HUDEP-2 (cell line): ENCODE measurements at regions not wholly inside any gene's neighbourhood (a gene's known extent, or its start where the extent isn't known, plus 50 kb on each side); places are given as distances from the start of the nearest gene placed in this dataset.
A peak's percentile ranks its signal among the peaks of the same experiment; 100 is the strongest.
"Not testable (repeated sequence)": the region's sequence is repeated elsewhere in the genome, so short reads cannot be mapped to it uniquely, and the experiment has no call there.

Experiments
- DNase-seq, 76 experiments: peaks; one replicate each; lab custom pipeline; 2025; ENCODE audit not compliant: unreplicated experiment in 76 of 76; lab: John Stamatoyannopoulos, UW

DNA sequence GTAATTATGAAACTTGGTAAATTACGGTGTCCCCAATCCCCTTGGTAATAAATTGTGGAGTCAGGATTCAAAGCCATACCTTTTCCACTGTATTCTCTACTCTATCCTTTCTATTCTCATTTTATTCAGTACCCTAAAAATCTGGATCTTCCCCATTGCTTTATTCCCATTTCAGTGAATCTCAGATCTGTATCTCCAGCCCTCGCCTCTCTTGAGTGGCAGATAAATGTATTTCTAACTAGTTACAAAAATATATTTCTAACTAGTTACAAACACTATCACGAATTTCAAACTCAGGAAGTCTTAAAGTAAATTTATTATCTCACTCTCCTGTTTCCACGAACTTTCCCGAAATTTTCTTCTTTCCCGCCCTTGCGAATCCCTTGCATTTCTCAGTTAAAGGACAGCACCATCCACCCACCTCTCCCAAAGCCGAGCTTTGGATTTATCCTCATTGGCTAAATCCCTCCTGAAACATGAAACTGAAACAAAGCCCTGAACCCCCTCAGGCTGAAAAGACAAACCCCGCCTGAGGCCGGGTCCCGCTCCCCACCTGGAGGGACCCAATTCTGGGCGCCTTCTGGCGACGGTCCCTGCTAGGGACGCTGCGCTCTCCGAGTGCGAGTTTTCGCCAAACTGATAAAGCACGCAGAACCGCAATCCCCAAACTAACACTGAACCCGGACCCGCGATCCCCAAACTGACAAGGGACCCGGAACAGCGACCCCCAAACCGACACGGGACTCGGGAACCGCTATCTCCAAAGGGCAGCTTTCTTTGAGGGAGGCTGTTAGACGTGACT, 164.3 kb upstream of the PABPC3 start:
- DNase-seq: no peak

DNA sequence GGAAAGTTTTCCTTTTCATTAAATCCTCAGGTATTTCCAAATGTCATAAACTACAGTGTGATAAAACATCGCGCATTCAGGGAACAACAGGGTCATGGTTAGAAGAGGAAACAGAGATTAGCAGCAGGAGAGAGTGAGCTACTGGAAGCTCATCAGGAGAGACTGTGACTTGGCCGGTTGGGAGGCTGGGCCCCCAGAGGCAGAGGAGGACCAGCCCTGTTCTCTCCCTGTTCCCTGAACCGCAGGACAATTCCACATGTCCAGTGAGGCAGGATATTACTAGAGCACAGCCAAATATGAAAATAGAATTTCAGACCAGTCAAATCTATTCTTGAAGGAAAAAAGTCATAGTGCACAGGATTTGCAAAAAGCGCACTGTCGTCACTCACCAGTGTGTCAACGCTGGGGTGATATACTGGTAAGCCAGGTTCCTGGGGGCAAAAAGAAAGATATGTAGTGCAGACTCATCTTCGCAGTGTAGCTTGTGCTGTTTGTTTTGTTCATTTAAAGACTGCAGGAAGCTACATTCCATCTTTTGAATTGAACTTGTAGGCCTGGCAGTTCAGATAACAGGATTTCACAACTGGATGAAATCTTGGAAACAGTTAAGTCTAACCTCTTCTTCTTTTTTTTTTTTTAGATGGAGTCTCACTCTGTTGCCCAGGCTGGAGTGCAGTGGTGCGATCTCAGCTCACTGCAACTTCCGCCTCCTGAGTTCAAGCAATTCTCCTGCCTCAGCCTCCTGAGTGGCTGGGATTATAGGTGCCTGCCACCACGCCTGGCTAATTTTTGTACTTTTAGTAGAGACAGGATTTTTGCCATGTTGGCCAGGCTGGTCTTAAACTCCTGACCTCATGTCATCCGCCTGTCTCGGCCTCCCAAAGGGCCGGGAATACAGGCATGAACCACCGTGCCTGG, 162.6 kb upstream of the PABPC3 start:
- not testable (repeated sequence) for DNase-seq

DNA sequence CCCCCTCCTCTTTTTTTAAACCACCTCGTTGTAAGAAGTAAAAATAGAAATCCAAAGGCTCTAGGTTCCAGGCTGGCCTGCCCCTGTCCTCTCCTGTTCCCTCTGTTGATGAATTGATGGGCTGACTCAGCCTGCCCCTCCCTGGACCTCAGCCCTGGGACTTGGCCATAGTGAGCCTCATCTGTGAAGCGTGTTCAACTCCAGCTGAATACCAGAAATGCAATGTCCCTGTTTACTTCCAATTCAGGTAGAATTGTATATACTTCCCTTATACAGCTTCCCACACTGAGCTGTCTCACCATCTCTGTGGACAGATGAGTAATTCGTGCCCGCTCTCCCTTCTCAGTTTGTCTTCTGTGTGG, 161.9 kb upstream of the PABPC3 start:
- DNase-seq: not testable (repeated sequence)

DNA sequence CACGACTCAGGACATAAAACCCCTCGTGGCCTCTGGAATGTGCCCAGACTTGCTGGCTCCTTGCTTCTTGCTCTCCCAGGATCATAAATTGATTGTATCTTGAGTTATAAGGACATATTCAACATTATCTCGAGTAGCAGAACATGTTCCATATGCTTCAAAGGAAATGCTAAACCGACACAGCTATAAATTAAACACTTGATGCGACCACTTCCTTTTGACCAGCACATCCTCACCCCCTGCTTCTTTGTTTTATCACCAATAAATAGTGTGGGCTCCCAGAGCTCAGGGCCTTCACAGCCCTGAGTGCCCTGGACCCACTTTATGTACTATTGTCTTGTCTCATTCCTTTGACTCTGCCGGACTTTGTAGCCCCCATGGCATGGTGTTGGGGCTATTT, 157.0 kb upstream of the PABPC3 start:
- no peak for DNase-seq

DNA sequence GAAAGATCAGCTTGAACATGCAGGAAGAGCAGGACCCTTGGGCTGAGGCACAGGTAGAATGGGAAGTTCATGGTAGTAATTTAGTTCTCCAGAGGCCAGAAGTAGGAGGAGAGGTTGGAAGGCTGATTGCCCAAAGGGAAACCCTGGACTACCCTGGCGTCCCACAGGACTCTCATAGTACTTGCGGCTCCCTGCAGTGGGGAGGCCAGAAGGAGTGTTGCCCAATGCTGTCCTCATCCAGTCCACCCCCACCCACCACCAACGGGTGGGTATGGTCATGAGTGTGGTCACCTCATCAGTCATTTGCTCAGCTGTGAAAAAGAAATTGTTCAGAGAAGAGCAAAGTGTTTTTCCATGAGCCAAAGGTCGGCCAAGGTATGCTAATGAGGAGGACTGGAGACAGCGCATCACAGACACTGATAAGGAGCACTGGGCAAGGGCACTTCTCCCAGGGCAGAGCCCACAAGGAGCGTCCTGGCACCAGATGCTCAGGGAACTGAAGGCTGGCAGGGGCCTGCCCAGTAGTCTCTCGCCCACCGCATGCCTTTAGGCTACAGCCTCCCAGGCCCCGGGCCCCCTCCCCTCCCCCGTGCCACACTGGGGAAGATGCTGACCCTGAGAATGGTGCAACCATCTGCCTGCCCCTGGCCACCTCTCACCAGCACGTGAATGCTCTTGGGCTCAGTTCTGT, 154.8 kb upstream of the PABPC3 start:
- DNase-seq: not testable (repeated sequence)

- DNase-seq: no peak
These were observed 152.8 kb upstream of the PABPC3 start for GRCh38 chr13:24943136-24943535.

DNA sequence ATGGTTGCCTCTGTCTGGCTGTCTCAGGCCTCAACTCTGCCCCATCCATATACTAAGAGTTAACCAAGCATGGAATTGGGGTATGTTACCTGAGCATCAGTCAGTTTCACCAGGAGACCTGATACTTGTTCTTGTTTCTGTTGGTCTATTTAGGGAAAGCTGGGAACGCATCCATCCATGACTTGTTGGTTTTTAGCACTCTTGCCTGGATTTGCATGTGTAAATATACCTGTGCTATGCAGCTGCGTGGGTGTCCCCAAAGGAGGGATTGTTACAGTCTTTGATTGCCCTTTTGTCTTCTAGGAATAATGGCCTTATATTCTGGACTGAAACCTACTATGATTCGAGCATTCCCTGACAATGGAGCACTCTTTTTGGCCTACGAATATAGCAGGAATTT, 151.9 kb upstream of the PABPC3 start:
- DNase-seq: not testable (repeated sequence)

GRCh38 chr13:24948977-24949376, 147.0 kb upstream of the PABPC3 start:
- not testable (repeated sequence) for DNase-seq

- DNase-seq: not testable (repeated sequence)
These were observed 145.3 kb upstream of the PABPC3 start for GRCh38 chr13:24950611-24951010.

DNA sequence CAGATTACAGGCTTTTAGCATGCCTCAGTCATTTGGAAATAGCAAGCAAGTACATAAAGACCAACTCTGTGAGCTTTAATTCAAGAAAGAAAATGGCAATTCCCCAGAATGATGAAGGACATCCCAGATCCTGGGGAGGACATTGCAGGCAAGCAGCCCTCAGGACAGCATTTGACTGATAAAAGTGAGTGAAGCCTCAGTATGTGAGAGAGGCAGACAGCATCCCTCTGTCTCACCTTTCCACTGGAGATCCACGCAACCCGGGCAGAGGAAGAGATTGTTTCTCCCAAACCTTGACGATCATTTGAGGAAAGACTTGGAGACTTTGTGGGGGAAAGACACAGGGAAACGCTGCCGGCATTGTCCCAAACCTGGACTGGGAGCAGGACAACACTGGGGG, 128.0 kb upstream of the PABPC3 start:
- not testable (repeated sequence) for DNase-seq

DNA sequence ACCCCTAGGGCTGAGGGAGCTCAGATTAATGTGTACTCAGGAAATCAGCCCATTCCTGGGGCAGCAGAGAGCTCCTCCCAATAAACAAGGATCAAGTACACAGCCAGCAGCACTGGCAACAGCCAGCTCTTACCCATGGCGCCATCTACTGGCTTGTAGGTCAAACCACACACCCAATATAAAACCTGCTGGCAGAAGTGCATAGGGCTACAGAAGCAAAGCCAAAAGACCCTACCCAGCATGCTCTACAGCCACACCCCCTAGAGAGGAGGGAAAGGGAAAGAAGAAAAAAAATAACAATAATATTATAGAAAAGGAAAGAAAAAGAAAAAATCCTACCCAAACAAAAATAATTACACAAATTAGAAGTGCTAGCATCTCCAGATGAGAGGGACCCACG, 127.5 kb upstream of the PABPC3 start:
- DNase-seq: peak in 1 of 76 experiments; percentile 5

DNA sequence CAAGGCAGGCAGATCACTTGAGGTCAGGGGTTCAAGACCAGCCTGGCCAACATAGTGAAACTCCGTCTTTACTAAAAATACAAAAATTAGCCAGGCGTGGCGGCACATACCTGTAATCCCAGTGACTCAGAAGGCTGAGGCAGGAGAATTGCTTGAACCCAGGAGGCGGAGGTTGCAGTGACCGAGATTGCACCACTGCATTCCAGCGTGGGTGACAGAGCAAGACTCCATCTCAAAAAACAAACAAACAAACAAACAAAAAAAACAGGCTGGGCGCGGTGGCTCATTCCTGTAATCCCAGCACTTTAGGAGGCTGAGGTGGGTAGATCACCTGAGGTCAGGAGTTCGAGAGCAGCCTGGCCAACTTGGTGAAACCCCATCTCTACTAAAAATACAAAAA, 122.8 kb upstream of the PABPC3 start:
- DNase-seq: not testable (repeated sequence)

GRCh38 chr13:24981181-24981803, 114.6 kb upstream of the PABPC3 start:
- not testable (repeated sequence) for DNase-seq

GRCh38 chr13:24982333-24982999, 113.5 kb upstream of the PABPC3 start:
- no peak for DNase-seq

- DNase-seq: no peak
These were observed 112.8 kb upstream of the PABPC3 start for GRCh38 chr13:24983094-24983493.

DNA sequence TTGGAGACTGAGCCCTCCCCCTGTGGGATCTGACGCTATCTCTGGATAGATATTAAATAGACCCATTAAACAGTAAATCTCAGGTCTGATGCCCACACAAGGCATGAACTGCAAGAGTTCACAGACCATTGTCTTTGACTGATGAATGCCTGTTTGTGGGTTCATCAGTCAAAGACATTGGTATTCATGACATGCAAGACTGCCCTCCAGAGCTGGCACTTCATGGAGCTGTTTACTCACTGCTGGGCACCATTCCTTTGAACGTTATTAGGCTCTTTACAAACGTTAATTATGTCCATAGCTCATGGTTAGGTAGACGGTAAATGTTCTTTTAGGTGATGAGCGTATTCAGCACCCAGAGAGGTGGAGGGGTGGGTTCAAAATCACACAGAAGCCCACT, 111.8 kb upstream of the PABPC3 start:
- no peak for DNase-seq

DNA sequence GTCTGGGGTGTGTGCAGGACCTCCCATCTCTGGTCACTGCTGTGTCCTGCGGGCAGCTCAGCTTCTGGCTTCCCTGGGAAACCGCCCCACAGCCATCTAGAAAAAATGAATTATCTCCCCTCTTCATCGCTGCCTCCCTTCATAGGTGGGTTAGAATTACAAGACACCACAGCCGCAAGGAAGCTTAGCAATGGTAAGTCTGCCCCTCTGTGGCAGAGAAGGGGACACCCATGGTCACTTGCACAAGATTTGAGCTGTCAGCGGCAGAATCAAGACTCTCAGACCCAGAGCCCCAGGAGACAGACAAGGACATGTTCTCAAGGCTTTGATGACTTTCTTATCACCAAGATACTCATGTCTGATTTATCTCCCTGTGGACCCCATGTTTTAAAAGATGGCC, 110.8 kb upstream of the PABPC3 start:
- DNase-seq: peak in 1 of 76 experiments; percentile 4

- no peak for DNase-seq
These were observed 110.0 kb upstream of the PABPC3 start for GRCh38 chr13:24985896-24986295.

GRCh38 chr13:24986826-24987225, 109.1 kb upstream of the PABPC3 start:
- DNase-seq: no peak

DNA sequence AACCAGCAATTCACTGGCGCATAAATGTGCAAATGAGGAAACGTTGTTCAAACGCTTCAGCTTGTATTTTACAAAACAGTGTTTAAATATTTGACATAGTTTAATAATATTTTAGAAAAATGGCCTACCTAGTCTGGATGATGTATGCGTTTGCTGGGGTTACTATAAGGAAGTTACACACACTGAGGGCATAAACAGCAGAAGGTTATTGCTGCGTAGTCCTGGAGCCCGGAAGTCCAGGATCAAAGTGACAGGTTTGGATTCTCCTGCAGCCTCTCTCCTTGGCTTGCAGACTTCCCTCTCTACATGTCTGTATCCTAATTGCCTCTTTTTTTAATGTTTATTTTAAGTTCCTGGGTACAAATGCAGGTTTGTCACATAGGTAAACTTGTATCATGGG, 106.0 kb upstream of the PABPC3 start:
- DNase-seq: not testable (repeated sequence)
